C4-2B (cell line): ENCODE measurements at regions not wholly inside any gene's neighbourhood (a gene's known extent, or its start where the extent isn't known, plus 50 kb on each side); places are given as distances from the start of the nearest gene placed in this dataset.

Source experiments
- H3K27ac ChIP-seq: fragments of 450-650 bp; 2 replicates; pipeline ENCODE4 v1.5.1; 2017
- ZFX ChIP-seq: fragments of 450-650 bp; IDR thresholded peaks from 2 replicates; pipeline ENCODE4 v1.6.1; 2017
- TF ChIP-seq, protein P1 (sequence below): fragments of 450-650 bp; conservative IDR thresholded peaks from 2 replicates; pipeline ENCODE4 v1.5.1; 2017; ENCODE audit warnings: mild to moderate bottlenecking

GRCh38 chr1:55932402-55932801 is 647.0 kb downstream of the PLPP3 start:
- H3K27ac ChIP-seq = no peak overlapping the region
- TF ChIP-seq, protein P1, sequence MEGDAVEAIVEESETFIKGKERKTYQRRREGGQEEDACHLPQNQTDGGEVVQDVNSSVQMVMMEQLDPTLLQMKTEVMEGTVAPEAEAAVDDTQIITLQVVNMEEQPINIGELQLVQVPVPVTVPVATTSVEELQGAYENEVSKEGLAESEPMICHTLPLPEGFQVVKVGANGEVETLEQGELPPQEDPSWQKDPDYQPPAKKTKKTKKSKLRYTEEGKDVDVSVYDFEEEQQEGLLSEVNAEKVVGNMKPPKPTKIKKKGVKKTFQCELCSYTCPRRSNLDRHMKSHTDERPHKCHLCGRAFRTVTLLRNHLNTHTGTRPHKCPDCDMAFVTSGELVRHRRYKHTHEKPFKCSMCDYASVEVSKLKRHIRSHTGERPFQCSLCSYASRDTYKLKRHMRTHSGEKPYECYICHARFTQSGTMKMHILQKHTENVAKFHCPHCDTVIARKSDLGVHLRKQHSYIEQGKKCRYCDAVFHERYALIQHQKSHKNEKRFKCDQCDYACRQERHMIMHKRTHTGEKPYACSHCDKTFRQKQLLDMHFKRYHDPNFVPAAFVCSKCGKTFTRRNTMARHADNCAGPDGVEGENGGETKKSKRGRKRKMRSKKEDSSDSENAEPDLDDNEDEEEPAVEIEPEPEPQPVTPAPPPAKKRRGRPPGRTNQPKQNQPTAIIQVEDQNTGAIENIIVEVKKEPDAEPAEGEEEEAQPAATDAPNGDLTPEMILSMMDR = no peak
- no peak for TF ChIP-seq ZFX

DNA sequence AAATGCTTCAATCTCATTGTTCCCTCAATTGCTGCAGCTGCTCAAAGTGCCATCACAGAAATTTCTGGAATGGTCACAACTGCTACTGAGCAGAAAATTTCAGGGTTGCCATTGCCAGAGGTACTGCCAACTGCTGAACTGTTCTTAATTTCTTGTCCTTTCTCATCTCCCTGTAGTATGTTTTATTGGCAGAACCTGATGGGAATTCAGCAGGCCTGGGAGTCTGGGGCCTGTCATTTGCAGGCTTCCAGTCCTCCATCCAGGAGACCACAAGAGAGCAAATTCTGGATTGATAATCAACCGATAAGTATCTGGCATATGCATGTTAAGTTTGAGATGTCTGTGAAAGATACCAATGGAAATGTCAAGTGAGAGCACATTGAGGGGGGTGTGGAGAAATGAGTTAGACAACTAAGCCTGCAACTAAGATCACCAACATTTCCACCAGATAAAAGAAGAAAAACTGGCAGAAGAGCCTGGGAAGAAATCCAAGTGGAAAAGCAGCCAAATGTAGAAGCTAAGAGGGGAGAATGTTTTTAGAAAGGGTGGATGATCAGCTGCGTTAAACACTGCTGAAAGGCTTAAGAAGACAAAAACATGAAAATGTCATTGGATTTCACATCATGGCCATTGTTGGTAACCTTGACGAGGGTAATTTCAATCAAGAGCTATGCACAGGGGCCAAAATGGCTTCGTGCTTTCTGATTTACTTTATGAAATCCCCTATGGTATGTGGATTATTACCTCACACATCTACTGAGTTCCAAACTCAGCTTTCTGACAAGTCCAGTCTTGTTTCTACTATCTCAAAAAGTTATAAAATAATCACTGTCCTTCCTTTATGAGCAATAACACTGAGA is 648.1 kb downstream of the PLPP3 start:
- no peak overlapping the region for H3K27ac ChIP-seq
- TF ChIP-seq, protein P1 = no peak
- no peak for TF ChIP-seq ZFX

DNA sequence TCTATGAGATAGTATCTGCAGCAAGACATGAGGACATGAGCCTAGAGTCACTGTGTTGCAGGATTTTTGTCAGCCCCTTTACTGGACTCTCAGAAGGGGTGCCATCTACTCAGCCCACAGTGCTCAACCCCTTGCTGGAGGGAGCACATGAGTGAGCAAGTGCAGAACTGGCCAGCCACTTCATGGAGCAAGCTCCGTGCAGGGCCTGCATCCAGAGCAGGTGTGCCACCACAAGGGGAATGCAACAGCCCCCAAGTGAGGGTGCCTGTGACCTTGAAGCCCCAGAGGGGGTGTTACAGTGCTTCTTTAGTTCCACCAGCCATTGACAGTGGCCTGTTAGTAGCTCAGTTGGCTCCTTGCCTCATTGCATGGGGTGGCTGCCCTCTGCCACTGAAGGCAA is 649.7 kb downstream of the PLPP3 start:
- no peak overlapping the region for H3K27ac ChIP-seq
- TF ChIP-seq, protein P1 = no peak
- TF ChIP-seq ZFX = no peak

GRCh38 chr1:55928576-55928975 is 650.8 kb downstream of the PLPP3 start:
- no peak overlapping the region for H3K27ac ChIP-seq
- no peak for TF ChIP-seq ZFX
- TF ChIP-seq, protein P1 = no peak

DNA sequence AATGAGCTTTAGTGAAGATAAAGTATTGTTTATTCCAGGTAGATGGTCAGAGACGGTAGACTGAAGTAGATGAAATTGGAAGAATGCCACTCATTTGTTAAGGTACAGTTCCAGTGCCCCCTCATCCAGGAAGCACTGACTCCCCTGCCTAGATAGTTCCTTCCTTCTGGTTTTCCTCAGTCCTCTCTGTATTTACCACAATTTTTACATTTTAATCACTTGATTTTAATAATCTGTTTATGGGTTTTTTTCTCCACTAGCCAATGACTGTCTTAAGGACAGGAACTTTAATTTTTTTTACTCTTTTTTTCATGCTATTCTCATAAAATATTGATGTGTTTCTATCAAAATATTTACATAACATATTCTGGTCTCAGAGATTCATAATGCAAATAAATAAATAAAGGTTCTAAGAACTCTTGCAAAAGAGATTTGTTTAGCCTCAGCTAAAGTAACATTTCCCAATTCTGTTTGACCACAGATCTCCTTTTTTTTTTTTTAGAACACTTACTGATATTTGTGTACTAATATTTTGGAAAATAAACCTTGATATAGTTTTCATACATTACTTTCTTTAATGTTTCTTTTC is 651.6 kb downstream of the PLPP3 start:
- H3K27ac ChIP-seq = no peak overlapping the region
- TF ChIP-seq, protein P1 = no peak
- no peak for TF ChIP-seq ZFX

DNA sequence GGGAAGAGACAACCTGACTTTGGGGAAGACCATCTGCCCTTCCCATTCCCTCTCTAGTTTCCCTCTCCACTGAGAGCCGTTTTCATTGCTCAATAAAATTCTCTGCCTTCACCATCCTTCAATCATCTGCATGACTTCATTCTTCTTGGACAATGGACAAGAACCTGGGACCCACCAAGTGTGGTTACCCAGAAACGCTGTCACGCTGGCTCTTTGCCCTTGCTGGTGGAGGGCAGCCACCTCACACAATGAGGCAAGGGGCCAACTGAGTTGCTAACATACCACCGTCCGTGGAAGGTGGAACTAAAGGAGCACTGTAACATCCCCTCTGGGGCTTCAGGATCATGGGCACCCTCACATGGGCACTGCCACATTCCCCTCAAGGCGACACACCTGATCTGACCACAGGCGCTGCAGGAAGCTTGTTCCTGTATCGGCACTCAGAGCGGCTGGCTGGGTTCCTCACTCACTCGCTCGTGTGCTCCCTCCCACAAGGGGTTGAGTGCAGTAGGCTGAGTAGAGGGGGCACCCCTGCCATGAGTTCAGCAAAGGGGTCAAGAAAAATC is 652.4 kb downstream of the PLPP3 start:
- H3K27ac ChIP-seq = no peak overlapping the region
- no peak for TF ChIP-seq ZFX
- TF ChIP-seq, protein P1 = no peak

DNA sequence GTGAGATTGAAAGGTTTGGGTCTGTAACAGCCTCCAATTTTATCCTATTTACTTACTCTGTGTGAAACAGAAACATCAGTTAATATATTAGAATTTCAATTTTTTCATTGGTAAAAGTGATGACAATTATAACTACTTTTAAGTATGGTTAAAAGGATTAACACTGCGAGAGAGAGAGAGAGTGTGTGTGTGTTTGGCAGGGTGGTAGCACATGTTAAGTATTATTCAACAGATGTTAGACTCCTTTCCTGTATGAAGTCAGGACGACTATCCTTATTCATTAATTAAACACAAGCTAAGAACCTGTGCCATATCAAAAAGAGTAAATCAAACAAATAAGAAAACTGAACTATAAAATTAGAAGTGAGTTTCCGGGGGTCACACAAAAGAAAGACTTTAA is 662.5 kb downstream of the PLPP3 start:
- TF ChIP-seq, protein P1 = no peak
- no peak for TF ChIP-seq ZFX

More for the DNA sequence above, 662.5 kb downstream of the PLPP3 start:
- H3K27ac ChIP-seq = no peak overlapping the region
